GM21717 (cell line): ENCODE measurements at regions not wholly inside any gene's neighbourhood (a gene's known extent, or its start where the extent isn't known, plus 50 kb on each side); places are given as distances from the start of the nearest gene placed in this dataset.
A peak's percentile ranks its signal among the peaks of the same experiment; 100 is the strongest.
"Not testable (repeated sequence)": the region's sequence is repeated elsewhere in the genome, so short reads cannot be mapped to it uniquely, and the experiment has no call there.

Source experiments
- ATAC-seq: cut with Tn5 transposase; IDR thresholded peaks from one replicate; pipeline ENCODE4 v1.9.1; 2021; ENCODE audit warnings: mild to moderate bottlenecking, moderate library complexity; ENCODE audit not compliant: unreplicated experiment

- ATAC-seq = no peak
Observed at GRCh38 chr19:37303591-37304171, 67.2 kb upstream of the ZNF527 start.

GRCh38 chr19:37304190-37304883, 66.6 kb upstream of the ZNF527 start:
- no peak for ATAC-seq

GRCh38 chr19:37304884-37305255, 66.0 kb upstream of the ZNF527 start:
- ATAC-seq = no peak

GRCh38 chr19:37306383-37306963, 64.4 kb upstream of the ZNF527 start:
- ATAC-seq = no peak

- no peak for ATAC-seq
Observed at GRCh38 chr19:37309834-37310575, 60.9 kb upstream of the ZNF527 start.

- ATAC-seq = not testable (repeated sequence)
Observed at GRCh38 chr19:37312531-37313334, 58.2 kb upstream of the ZNF527 start.

- no peak for ATAC-seq
Observed at GRCh38 chr19:37313335-37313627, 57.6 kb upstream of the ZNF527 start.

GRCh38 chr19:37317403-37318209, 53.3 kb upstream of the ZNF527 start:
- peak; percentile 94 for ATAC-seq

GRCh38 chr19:37320988-37321387, 49.9 kb upstream of the ZNF527 start:
- not testable (repeated sequence) for ATAC-seq
